SK-N-SH (cell line): ENCODE measurements at regions not wholly inside any gene's neighbourhood (a gene's known extent, or its start where the extent isn't known, plus 50 kb on each side); places are given as distances from the start of the nearest gene placed in this dataset.

Experiments
- CTCF ChIA-PET: fragments of 300-600, 350-600 bp; formaldehyde crosslinking; extraction: SDS; loops from one replicate; lab custom pipeline; 2021; lab: Yijun Ruan, JAX
- POLR2A ChIA-PET: fragments of 350-600 bp; sonication (Branson Sonifier 250); formaldehyde crosslinking; extraction: SDS; loops from one replicate; lab custom pipeline; 2020; ENCODE audit warnings: antibody characterized with exemption, inconsistent platforms; lab: Yijun Ruan, JAX
- DNase-seq: peaks from one replicate; pipeline ENCODE4 v3.0.0; 2012
- H2AFZ ChIP-seq: fragments of 200-600 bp; sonication (generic); 2 replicates; pipeline ENCODE4 v1.8.1; 2016; ENCODE audit warnings: antibody characterized with exemption, mild to moderate bottlenecking, low read depth
- H3F3A ChIP-seq: fragments of 200-600 bp; sonication (generic); replicated peaks from 2 replicates; pipeline ENCODE3; 2016; ENCODE audit warnings: antibody characterized with exemption, mild to moderate bottlenecking; ENCODE audit not compliant: insufficient read depth
- H3K27ac ChIP-seq, 2 experiments: fragments of 200-500 bp in 1 of 2; fragments of 200-600 bp in 1 of 2; sonication (Bioruptor generic) in 1 of 2; sonication (generic), shearing (Covaris generic) in 1 of 2; 2 replicates each; pipeline versions ENCODE4 v1.5.1 to v1.6.1; 2014 to 2016; ENCODE audit warnings: low read depth in 2 of 2, inconsistent platforms in 1 of 2, low read length in 1 of 2, mild to moderate bottlenecking in 1 of 2, mixed read lengths in 1 of 2
- H3K27me3 ChIP-seq: fragments of 200-600 bp; sonication (generic), shearing (Covaris generic); 2 replicates; pipeline ENCODE4 v1.6.1; 2016; ENCODE audit warnings: mixed run types; ENCODE audit not compliant: insufficient read depth
- H3K36me3 ChIP-seq, 2 experiments: fragments of 200-500 bp in 1 of 2; fragments of 200-600 bp in 1 of 2; sonication (Bioruptor generic) in 1 of 2; sonication (generic) in 1 of 2; replicated peaks in 1 of 2; 2 replicates each; pipeline versions ENCODE3 to v1.5.1; 2014 to 2016; ENCODE audit warnings: low read length in 1 of 2, mild to moderate bottlenecking in 1 of 2; ENCODE audit not compliant: insufficient read depth in 2 of 2, control insufficient read depth in 1 of 2
- H3K4me1 ChIP-seq, 2 experiments: fragments of 200-500 bp in 1 of 2; fragments of 200-600 bp in 1 of 2; sonication (Bioruptor generic) in 1 of 2; sonication (generic), shearing (Covaris generic) in 1 of 2; 2 replicates each; pipeline versions ENCODE4 v1.5.1 to v1.6.1; 2014 to 2016; ENCODE audit warnings: low read depth in 1 of 2, low read length in 1 of 2, mixed run types in 1 of 2; ENCODE audit not compliant: insufficient read depth in 2 of 2, control insufficient read depth in 1 of 2
- H3K4me2 ChIP-seq: fragments of 200-600 bp; sonication (generic), shearing (Covaris generic); 2 replicates; pipeline ENCODE4 v1.6.1; 2017; ENCODE audit warnings: mixed run types
- H3K4me3 ChIP-seq, 2 experiments: fragments of 200-500 bp in 1 of 2; fragments of 200-600 bp in 1 of 2; sonication (Bioruptor generic) in 1 of 2; sonication (generic), shearing (Covaris generic) in 1 of 2; 2 replicates each; pipeline versions ENCODE4 v1.5.1 to v1.8.1; 2014 to 2016; ENCODE audit warnings: low read depth in 2 of 2, inconsistent platforms in 1 of 2, low read length in 1 of 2, mild to moderate bottlenecking in 1 of 2, mixed read lengths in 1 of 2, moderate library complexity in 1 of 2
- H3K79me2 ChIP-seq: fragments of 200-600 bp; sonication (generic); 2 replicates; pipeline ENCODE4 v1.8.1; 2017; ENCODE audit warnings: mild to moderate bottlenecking; ENCODE audit not compliant: insufficient read depth
- H3K9ac ChIP-seq: fragments of 200-600 bp; sonication (generic); 2 replicates; pipeline ENCODE4 v1.6.1; 2017; ENCODE audit warnings: mixed run types
- H3K9me2 ChIP-seq: fragments of 200-600 bp; sonication (generic); 2 replicates; pipeline ENCODE4 v1.6.1; 2017; ENCODE audit warnings: mixed run types
- H3K9me3 ChIP-seq: fragments of 200-600 bp; sonication (generic); 2 replicates; pipeline ENCODE4 v1.6.1; 2017; ENCODE audit warnings: mixed run types, mild to moderate bottlenecking, moderate library complexity
- H4K20me1 ChIP-seq: fragments of 200-600 bp; sonication (generic); 2 replicates; pipeline ENCODE4 v1.6.1; 2017; ENCODE audit warnings: mild to moderate bottlenecking, mixed run types; ENCODE audit not compliant: insufficient read depth
- CHD2 ChIP-seq: fragments of 150-350 bp; IDR thresholded peaks from 2 replicates; pipeline ENCODE4 v1.6.1; 2018; ENCODE audit warnings: low read length; ENCODE audit not compliant: partially characterized antibody
- CTCF ChIP-seq: fragments of 200-600 bp; sonication (generic); IDR thresholded peaks from 2 replicates; pipeline ENCODE4 v1.6.1; 2017; ENCODE audit warnings: antibody characterized with exemption, mild to moderate bottlenecking, moderate library complexity
- EP300 ChIP-seq, 2 experiments: IDR thresholded peaks; 2 replicates each; pipeline versions ENCODE4 v1.4.0 to v1.6.1; 2012; ENCODE audit warnings: borderline replicate concordance in 1 of 2, low read depth in 1 of 2, low read length in 1 of 2
- FOXM1 ChIP-seq: IDR thresholded peaks from 2 replicates; pipeline ENCODE4 v1.4.0; 2012; ENCODE audit warnings: low read depth, mild to moderate bottlenecking
- IRF3 ChIP-seq: fragments of 150-350 bp; IDR thresholded peaks from 2 replicates; pipeline ENCODE4 v1.6.1; 2016; ENCODE audit warnings: mild to moderate bottlenecking, low read depth, low read length
- NFIC ChIP-seq: IDR thresholded peaks from 2 replicates; pipeline ENCODE4 v1.4.0; 2012; ENCODE audit warnings: borderline replicate concordance
- NRF1 ChIP-seq: IDR thresholded peaks from 2 replicates; pipeline ENCODE4 v1.6.1; 2012; ENCODE audit warnings: low read depth, mild to moderate bottlenecking, low read length
- POLR2AphosphoS5 ChIP-seq: IDR thresholded peaks from 2 replicates; pipeline ENCODE4 v1.6.1; 2012; ENCODE audit warnings: low read depth, low read length
- RAD21 ChIP-seq: IDR thresholded peaks from 2 replicates; pipeline ENCODE4 v1.6.1; 2012; ENCODE audit warnings: mild to moderate bottlenecking, low read length
- RCOR1 ChIP-seq: fragments of 150-350 bp; IDR thresholded peaks from 2 replicates; pipeline ENCODE4 v1.6.1; 2017; ENCODE audit warnings: antibody characterized with exemption, low read length
- RXRA ChIP-seq: IDR thresholded peaks from 2 replicates; pipeline ENCODE4 v1.4.0; 2012; ENCODE audit warnings: low read depth, mild to moderate bottlenecking, borderline replicate concordance
- SIN3A ChIP-seq: IDR thresholded peaks from 2 replicates; pipeline ENCODE4 v1.6.1; 2012; ENCODE audit warnings: low read depth, mild to moderate bottlenecking, low read length, moderate library complexity, borderline replicate concordance
- SMC3 ChIP-seq: IDR thresholded peaks from 2 replicates; pipeline ENCODE4 v1.6.1; 2012; ENCODE audit warnings: low read depth, low read length, improper control_type of control experiment
- TCF12 ChIP-seq: IDR thresholded peaks from 2 replicates; pipeline ENCODE4 v1.4.0; 2012
- USF2 ChIP-seq: fragments of 150-350 bp; IDR thresholded peaks from 2 replicates; pipeline ENCODE4 v1.6.1; 2017; ENCODE audit warnings: antibody characterized with exemption, low read length, low read depth, borderline replicate concordance
- WGBS: methylation state at CpG from one replicate; pipeline ENCODE4 v1.1.6; 2017; ENCODE audit warnings: low lambda C conversion rate; 5-methylcytosine and 5-hydroxymethylcytosine counted together
- TF ChIP-seq, protein P1 (sequence below): IDR thresholded peaks from 2 replicates; pipeline ENCODE4; 2012

GRCh38 chr10:10831085-10831484, 186.6 kb upstream of the CELF2 start:
- peak overlapping the region; percentile 54 for H3K9ac ChIP-seq
- no peaks in the 10 kb centered on the region for H3K9me3 ChIP-seq
- no peaks in the 10 kb centered on the region for H3K27me3 ChIP-seq
- no peaks in the 10 kb centered on the region for H3K4me1 ChIP-seq
- H3K27ac ChIP-seq, result peak overlapping the region in 1 of 2 experiments; percentile 81; a peak in 2 of 4 replicates
- no peak for DNase-seq
- TF ChIP-seq SIN3A, result no peak
- no peak for TF ChIP-seq RCOR1
- no peak for TF ChIP-seq FOXM1
- TF ChIP-seq SMC3, result no peak
- TF ChIP-seq NRF1, result no peak
- TF ChIP-seq POLR2AphosphoS5, result no peak
- no peak for TF ChIP-seq USF2
- no peak for TF ChIP-seq NFIC
- TF ChIP-seq CHD2, result no peak
- TF ChIP-seq TCF12, result no peak
- TF ChIP-seq IRF3, result no peak
- no peak for TF ChIP-seq RAD21
- TF ChIP-seq, protein P1, sequence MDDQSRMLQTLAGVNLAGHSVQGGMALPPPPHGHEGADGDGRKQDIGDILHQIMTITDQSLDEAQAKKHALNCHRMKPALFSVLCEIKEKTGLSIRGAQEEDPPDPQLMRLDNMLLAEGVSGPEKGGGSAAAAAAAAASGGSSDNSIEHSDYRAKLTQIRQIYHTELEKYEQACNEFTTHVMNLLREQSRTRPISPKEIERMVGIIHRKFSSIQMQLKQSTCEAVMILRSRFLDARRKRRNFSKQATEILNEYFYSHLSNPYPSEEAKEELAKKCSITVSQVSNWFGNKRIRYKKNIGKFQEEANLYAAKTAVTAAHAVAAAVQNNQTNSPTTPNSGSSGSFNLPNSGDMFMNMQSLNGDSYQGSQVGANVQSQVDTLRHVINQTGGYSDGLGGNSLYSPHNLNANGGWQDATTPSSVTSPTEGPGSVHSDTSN, result no peak
- no peak for TF ChIP-seq RXRA
- TF ChIP-seq CTCF, result no peak
- TF ChIP-seq EP300 (IDR thresholded peaks at IDR 0.05; ENCODE audit: borderline replicate concordance in 1 of 2, low read depth in 1 of 2, low read length in 1 of 2), result no peak
- no peak overlapping the region for H3K4me3 ChIP-seq
- H3F3A ChIP-seq, result no peaks in the 10 kb centered on the region
- no peaks in the 10 kb centered on the region for H3K9me2 ChIP-seq
- no peaks in the 10 kb centered on the region for H4K20me1 ChIP-seq
- ChIA-PET POLR2A (no interaction called here), CTCF (no interaction called here)
- no peaks in the 10 kb centered on the region for H3K36me3 ChIP-seq
- no peak overlapping the region for H3K4me2 ChIP-seq
- 0 out of 2 replicates have a peak overlapping the region, but pooled peaks have one; percentile 22 for H2AFZ ChIP-seq
- no peaks in the 10 kb centered on the region for H3K79me2 ChIP-seq
- WGBS, result 22% methylated on average over 7 of the region's 8 CpGs
